Thyroid gland (tissue), 4 donors: ENCODE measurements at regions not wholly inside any gene's neighbourhood (a gene's known extent, or its start where the extent isn't known, plus 50 kb on each side); places are given as distances from the start of the nearest gene placed in this dataset.

ENCODE experiments used
- POLR2A ChIP-seq, 2 donors: fragments of 450-650 bp; IDR thresholded peaks; one replicate each; pipeline ENCODE4 v1.6.1; 2017; ENCODE audit warnings: antibody characterized with exemption in 2 of 2, mild to moderate bottlenecking in 2 of 2, moderate library complexity in 1 of 2
- TF ChIP-seq, protein P1 (sequence below), 6 experiments: fragments of 200-600 bp in 3 of 6; fragments of 450-650 bp in 3 of 6; sonication (generic) in 3 of 6; IDR thresholded peaks; one replicate each; pipeline ENCODE4 v1.5.1; 2016 to 2019; ENCODE audit warnings: antibody characterized with exemption in 6 of 6, mild to moderate bottlenecking in 2 of 6, inconsistent platforms in 1 of 6, moderate library complexity in 1 of 6

DNA sequence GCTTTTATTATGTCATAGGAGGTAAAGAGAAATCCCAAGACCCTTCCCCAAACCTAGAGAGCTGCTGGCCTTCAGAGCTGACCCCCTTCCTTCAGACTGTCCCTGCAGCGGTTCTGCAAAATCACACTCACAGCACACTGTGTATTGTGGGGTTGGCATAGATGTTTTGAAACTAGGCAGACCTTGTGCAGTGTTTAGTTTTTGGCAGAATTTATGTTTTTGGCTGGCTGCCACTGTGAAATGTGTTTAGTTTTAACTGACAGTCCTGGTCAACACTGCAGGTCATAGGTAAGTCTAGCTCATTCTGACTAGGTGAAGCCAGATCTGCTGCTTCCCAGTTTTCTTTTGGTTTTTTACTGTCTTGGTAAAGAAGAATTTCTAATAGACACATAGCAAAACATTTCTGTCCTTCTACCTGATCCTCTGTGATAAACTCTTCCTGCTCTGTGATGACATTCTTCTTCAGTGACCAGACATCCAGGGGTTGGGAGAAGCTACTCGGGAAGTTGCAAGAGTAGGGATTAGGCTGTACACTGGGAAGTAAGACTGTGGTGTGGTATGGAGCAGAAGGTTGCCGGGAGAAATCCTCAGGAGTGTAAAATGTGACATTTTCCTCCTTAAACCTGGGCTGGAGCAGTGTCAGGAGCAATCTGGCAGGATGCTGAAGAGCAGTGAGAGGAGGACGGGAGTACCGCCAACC, 209.6 kb upstream of the MCTP2 start:
- TF ChIP-seq, protein P1, sequence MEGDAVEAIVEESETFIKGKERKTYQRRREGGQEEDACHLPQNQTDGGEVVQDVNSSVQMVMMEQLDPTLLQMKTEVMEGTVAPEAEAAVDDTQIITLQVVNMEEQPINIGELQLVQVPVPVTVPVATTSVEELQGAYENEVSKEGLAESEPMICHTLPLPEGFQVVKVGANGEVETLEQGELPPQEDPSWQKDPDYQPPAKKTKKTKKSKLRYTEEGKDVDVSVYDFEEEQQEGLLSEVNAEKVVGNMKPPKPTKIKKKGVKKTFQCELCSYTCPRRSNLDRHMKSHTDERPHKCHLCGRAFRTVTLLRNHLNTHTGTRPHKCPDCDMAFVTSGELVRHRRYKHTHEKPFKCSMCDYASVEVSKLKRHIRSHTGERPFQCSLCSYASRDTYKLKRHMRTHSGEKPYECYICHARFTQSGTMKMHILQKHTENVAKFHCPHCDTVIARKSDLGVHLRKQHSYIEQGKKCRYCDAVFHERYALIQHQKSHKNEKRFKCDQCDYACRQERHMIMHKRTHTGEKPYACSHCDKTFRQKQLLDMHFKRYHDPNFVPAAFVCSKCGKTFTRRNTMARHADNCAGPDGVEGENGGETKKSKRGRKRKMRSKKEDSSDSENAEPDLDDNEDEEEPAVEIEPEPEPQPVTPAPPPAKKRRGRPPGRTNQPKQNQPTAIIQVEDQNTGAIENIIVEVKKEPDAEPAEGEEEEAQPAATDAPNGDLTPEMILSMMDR (IDR thresholded peaks at IDR 0.05): no peak
- TF ChIP-seq POLR2A (IDR thresholded peaks at IDR 0.05): no peak
